ENCODE measurements at regions not wholly inside any gene's neighbourhood (a gene's known extent, or its start where the extent isn't known, plus 50 kb on each side); places are given as distances from the start of the nearest gene placed in this dataset.

DNA sequence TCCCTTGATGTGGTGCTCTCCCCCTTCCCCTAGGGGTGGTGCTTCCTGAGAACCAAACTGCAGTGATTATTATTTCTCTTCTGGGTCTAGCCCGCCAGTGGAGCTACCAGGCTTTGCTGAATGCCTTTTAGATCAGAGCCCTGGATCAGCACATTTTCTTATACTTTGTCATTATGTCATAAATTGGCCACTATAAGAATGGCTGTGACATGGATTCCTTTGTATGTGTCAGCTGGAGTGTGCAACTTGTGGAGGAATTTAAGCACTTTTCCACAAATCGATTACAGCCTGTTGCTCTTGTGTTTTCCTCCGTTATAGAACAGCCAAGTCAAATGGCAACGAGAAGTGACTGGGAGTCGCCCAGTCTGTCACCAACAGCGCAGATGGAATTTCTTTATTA is 273.3 kb downstream of the DUSP10 start:
- no peaks in the 10 kb centered on the region for H3K9me1 ChIP-seq (ENCODE audit: control insufficient read depth, extremely low read depth, insufficient read depth, low read length)
- H3K27me3 ChIP-seq (ENCODE audit: control insufficient read depth, extremely low read depth, insufficient read depth, low read length) = no peaks in the 10 kb centered on the region
- H4K20me1 ChIP-seq (ENCODE audit: control insufficient read depth, extremely low read depth, insufficient read depth, low read length) = no peaks in the 10 kb centered on the region
- no peak overlapping the region for H2AFZ ChIP-seq (ENCODE audit: control insufficient read depth, low read length)
- no peak overlapping the region for H3K27ac ChIP-seq (ENCODE audit: control insufficient read depth, insufficient read depth, low read length)
- no peak overlapping the region for H3K4me2 ChIP-seq (ENCODE audit: control insufficient read depth, extremely low read depth, insufficient read depth, low read depth, low read length)
- no peaks in the 10 kb centered on the region for H3K79me2 ChIP-seq (ENCODE audit: control insufficient read depth, insufficient read depth, low read length)
- no peak overlapping the region for H3K9ac ChIP-seq (ENCODE audit: control insufficient read depth, extremely low read depth, insufficient read depth, low read length)
- FAIRE-seq (no peak), DNase-seq (ENCODE audit: low read depth, low spot score) (no peak)
- no peak overlapping the region for H3K4me3 ChIP-seq (ENCODE audit: control insufficient read depth in 2 of 3, extremely low read depth in 1 of 3, insufficient read depth in 2 of 3, low read depth in 1 of 3, low read length in 3 of 3)
- no peaks in the 10 kb centered on the region for H3K36me3 ChIP-seq (ENCODE audit: control insufficient read depth in 2 of 2, extremely low read depth in 1 of 2, insufficient read depth in 2 of 2, low read length in 2 of 2)
- H3K4me1 ChIP-seq (ENCODE audit: control insufficient read depth, extremely low read depth, insufficient read depth, low read length) = peaks cover 13% of the 10 kb centered on the region
- no peaks in the 10 kb centered on the region for H3K9me3 ChIP-seq (ENCODE audit: control insufficient read depth, low read depth, low read length)
- dilution Hi-C loops (cut with MboI; ENCODE audit: extremely low pct_ligation_motif_present, low sequenced_read_pairs) = no loop called here
- no peak for TF ChIP-seq EZH2 (IDR thresholded peaks at IDR 0.05; ENCODE audit: low read length)
- TF ChIP-seq, protein P1, sequence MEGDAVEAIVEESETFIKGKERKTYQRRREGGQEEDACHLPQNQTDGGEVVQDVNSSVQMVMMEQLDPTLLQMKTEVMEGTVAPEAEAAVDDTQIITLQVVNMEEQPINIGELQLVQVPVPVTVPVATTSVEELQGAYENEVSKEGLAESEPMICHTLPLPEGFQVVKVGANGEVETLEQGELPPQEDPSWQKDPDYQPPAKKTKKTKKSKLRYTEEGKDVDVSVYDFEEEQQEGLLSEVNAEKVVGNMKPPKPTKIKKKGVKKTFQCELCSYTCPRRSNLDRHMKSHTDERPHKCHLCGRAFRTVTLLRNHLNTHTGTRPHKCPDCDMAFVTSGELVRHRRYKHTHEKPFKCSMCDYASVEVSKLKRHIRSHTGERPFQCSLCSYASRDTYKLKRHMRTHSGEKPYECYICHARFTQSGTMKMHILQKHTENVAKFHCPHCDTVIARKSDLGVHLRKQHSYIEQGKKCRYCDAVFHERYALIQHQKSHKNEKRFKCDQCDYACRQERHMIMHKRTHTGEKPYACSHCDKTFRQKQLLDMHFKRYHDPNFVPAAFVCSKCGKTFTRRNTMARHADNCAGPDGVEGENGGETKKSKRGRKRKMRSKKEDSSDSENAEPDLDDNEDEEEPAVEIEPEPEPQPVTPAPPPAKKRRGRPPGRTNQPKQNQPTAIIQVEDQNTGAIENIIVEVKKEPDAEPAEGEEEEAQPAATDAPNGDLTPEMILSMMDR (optimal IDR thresholded peaks at IDR 0.05 in 1 of 3, IDR thresholded peaks at IDR 0.05 in 1 of 3, conservative IDR thresholded peaks at IDR 0.05 in 1 of 3; ENCODE audit: extremely low read depth in 1 of 3, insufficient read depth in 2 of 3, low read length in 3 of 3) = no peak

DNA sequence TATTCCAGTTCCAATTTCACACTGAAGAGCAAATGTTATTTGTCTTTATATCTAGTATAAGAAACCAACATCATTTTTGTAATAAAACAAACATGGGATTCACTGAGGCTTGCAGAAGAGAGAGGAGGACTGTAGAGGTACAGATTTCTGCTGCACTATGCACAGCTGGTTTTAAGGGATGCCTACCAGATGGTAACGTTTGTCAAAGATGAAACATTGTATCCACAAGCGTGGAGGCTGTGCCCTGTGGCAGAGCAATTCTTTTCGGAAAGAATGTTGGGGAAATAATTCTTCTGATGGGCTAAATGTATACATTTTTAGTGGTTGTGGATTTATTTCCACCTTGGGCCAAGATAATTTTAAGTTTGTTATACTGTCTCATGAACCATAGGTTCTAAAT is 272.4 kb downstream of the DUSP10 start:
- no peak overlapping the region for H3K9ac ChIP-seq (ENCODE audit: control insufficient read depth, extremely low read depth, insufficient read depth, low read length)
- TF ChIP-seq EZH2 (IDR thresholded peaks at IDR 0.05; ENCODE audit: low read length) = no peak
- TF ChIP-seq, protein P1 (optimal IDR thresholded peaks at IDR 0.05 in 1 of 3, IDR thresholded peaks at IDR 0.05 in 1 of 3, conservative IDR thresholded peaks at IDR 0.05 in 1 of 3; ENCODE audit: extremely low read depth in 1 of 3, insufficient read depth in 2 of 3, low read length in 3 of 3) = no peak
- no peaks in the 10 kb centered on the region for H3K9me1 ChIP-seq (ENCODE audit: control insufficient read depth, extremely low read depth, insufficient read depth, low read length)
- dilution Hi-C loops (cut with MboI; ENCODE audit: extremely low pct_ligation_motif_present, low sequenced_read_pairs) = no loop called here
- no peaks in the 10 kb centered on the region for H3K27me3 ChIP-seq (ENCODE audit: control insufficient read depth, extremely low read depth, insufficient read depth, low read length)
- peaks cover 13% of the 10 kb centered on the region for H3K4me1 ChIP-seq (ENCODE audit: control insufficient read depth, extremely low read depth, insufficient read depth, low read length)
- FAIRE-seq (no peak), DNase-seq (ENCODE audit: low read depth, low spot score) (no peak)
- H3K79me2 ChIP-seq (ENCODE audit: control insufficient read depth, insufficient read depth, low read length) = no peaks in the 10 kb centered on the region
- peak overlapping the region; percentile 49 for H3K4me2 ChIP-seq (ENCODE audit: control insufficient read depth, extremely low read depth, insufficient read depth, low read depth, low read length)
- H3K36me3 ChIP-seq (ENCODE audit: control insufficient read depth in 2 of 2, extremely low read depth in 1 of 2, insufficient read depth in 2 of 2, low read length in 2 of 2) = no peaks in the 10 kb centered on the region
- H2AFZ ChIP-seq (ENCODE audit: control insufficient read depth, low read length) = no peak overlapping the region
- H4K20me1 ChIP-seq (ENCODE audit: control insufficient read depth, extremely low read depth, insufficient read depth, low read length) = no peaks in the 10 kb centered on the region
- H3K9me3 ChIP-seq (ENCODE audit: control insufficient read depth, low read depth, low read length) = no peaks in the 10 kb centered on the region
- H3K4me3 ChIP-seq (ENCODE audit: control insufficient read depth in 2 of 3, extremely low read depth in 1 of 3, insufficient read depth in 2 of 3, low read depth in 1 of 3, low read length in 3 of 3) = no peak overlapping the region
- H3K27ac ChIP-seq (ENCODE audit: control insufficient read depth, insufficient read depth, low read length) = no peak overlapping the region
